Type B pancreatic cell (in vitro differentiated cells): ENCODE measurements at regions not wholly inside any gene's neighbourhood (a gene's known extent, or its start where the extent isn't known, plus 50 kb on each side); places are given as distances from the start of the nearest gene placed in this dataset.

ENCODE experiments used
- DNase-seq: peaks from one replicate; pipeline ENCODE4 v3.0.0; 2021; ENCODE audit warnings: mixed read lengths; ENCODE audit not compliant: unreplicated experiment; ENCODE audit errors: extremely low spot score
- H3K27ac Mint-ChIP-seq: 2 replicates; pipeline ENCODE4 v1.8.0; 2021; ENCODE audit warnings: mild to moderate bottlenecking, mixed read lengths
- H3K27me3 Mint-ChIP-seq: 2 replicates; pipeline ENCODE4 v1.8.0; 2021; ENCODE audit warnings: mixed read lengths
- H3K36me3 Mint-ChIP-seq: 2 replicates; pipeline ENCODE4 v1.8.0; 2021; ENCODE audit warnings: mixed read lengths
- H3K4me1 Mint-ChIP-seq: one replicate; pipeline ENCODE4 v1.8.0; 2021; ENCODE audit warnings: mixed read lengths; ENCODE audit not compliant: unreplicated experiment
- H3K4me3 Mint-ChIP-seq: 2 replicates; pipeline ENCODE4 v1.8.0; 2021; ENCODE audit warnings: mild to moderate bottlenecking, mixed read lengths
- H3K9me3 Mint-ChIP-seq: 2 replicates; pipeline ENCODE4 v1.8.0; 2021; ENCODE audit warnings: mixed read lengths
- TF ChIP-seq, protein P1 (sequence below): fragments of 200-600 bp; sonication (generic); conservative IDR thresholded peaks from 2 replicates; pipeline ENCODE4 v1.5.0; 2021; ENCODE audit warnings: antibody characterized with exemption, mild to moderate bottlenecking

DNA sequence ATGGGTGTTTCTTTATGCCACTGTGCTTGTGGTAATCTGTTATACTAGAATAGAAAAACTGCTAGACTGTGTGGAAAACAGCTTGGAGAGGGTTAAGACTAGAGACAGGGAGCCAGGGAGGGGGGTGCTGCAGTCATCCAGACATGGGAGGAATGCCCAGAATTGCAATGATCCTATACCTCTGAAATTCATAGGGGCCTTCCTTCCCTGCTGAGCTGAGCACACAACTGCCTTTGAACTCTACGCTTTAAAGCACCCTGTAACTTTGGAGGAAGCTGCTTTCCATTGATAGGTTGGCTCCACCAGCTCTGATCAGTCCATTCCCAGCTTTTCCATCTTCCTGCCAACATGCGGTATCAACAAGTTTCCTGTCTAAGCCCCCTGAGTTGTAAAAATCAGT, 155.9 kb upstream of the RASGEF1B start:
- Mint-ChIP-seq H3K4me1 (peaks cover 19% of the 10 kb centered on the region), H3K4me3 (no peak overlapping the region), H3K9me3 (peaks cover under 1% of the 10 kb centered on the region), H3K27me3 (no peaks in the 10 kb centered on the region), H3K27ac (no peak overlapping the region), H3K36me3 (no peaks in the 10 kb centered on the region)
- TF ChIP-seq, protein P1, sequence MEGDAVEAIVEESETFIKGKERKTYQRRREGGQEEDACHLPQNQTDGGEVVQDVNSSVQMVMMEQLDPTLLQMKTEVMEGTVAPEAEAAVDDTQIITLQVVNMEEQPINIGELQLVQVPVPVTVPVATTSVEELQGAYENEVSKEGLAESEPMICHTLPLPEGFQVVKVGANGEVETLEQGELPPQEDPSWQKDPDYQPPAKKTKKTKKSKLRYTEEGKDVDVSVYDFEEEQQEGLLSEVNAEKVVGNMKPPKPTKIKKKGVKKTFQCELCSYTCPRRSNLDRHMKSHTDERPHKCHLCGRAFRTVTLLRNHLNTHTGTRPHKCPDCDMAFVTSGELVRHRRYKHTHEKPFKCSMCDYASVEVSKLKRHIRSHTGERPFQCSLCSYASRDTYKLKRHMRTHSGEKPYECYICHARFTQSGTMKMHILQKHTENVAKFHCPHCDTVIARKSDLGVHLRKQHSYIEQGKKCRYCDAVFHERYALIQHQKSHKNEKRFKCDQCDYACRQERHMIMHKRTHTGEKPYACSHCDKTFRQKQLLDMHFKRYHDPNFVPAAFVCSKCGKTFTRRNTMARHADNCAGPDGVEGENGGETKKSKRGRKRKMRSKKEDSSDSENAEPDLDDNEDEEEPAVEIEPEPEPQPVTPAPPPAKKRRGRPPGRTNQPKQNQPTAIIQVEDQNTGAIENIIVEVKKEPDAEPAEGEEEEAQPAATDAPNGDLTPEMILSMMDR = no peak
- no peak for DNase-seq

DNA sequence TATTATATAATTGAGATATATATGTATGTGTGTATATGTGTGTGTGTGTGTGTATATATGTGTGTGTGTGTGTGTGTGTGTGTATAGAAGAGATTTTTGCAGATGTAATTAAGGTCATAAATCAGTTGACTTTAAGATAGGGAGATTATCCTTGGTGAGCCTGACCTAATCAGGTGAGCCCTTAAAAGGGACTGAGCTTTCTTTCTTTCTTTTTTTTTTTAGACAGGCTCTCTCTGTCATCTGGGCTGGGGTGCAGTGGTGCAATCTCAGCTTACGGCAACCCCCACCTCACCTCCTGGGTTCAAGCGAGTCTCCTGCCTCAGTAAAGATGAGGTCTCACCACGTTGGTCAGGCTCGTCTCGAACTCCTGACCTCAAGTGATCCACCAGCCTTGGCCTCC, 155.1 kb upstream of the RASGEF1B start:
- no peak overlapping the region for H3K27ac Mint-ChIP-seq
- peaks cover 15% of the 10 kb centered on the region for H3K4me1 Mint-ChIP-seq
- no peaks in the 10 kb centered on the region for H3K27me3 Mint-ChIP-seq
- H3K36me3 Mint-ChIP-seq = no peaks in the 10 kb centered on the region
- DNase-seq = no peak
- no peaks in the 10 kb centered on the region for H3K9me3 Mint-ChIP-seq
- H3K4me3 Mint-ChIP-seq = no peak overlapping the region
- TF ChIP-seq, protein P1 = no peak

- H3K36me3 Mint-ChIP-seq = no peaks in the 10 kb centered on the region
- no peaks in the 10 kb centered on the region for H3K9me3 Mint-ChIP-seq
- no peak overlapping the region for H3K4me3 Mint-ChIP-seq
- peak overlapping the region; percentile 22 for H3K27ac Mint-ChIP-seq
- H3K27me3 Mint-ChIP-seq = no peaks in the 10 kb centered on the region
- H3K4me1 Mint-ChIP-seq = peaks cover 11% of the 10 kb centered on the region
- no peak for DNase-seq
- TF ChIP-seq, protein P1 = no peak
Measured at GRCh38 chr4:81625422-81626417, 154.0 kb upstream of the RASGEF1B start.

DNA sequence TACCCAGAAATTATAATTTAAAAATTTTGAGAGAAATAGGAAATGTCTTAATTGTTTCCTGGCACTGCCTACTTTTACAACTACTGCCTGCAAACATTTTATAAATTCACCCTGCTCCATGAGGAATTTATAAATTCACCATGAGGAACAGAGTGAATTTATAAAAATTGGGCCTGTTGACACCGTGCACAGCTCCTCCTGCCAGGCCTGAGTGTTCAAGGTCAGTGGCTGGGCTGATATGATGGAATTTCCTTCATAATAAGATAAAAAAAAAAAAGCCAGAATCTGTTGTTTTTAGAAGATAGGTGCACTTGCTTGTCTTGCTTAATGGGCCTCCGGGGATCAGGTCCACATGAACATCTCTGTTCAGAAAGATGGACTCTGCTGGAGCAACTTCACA, 151.7 kb upstream of the RASGEF1B start:
- no peak overlapping the region for H3K27ac Mint-ChIP-seq
- H3K4me1 Mint-ChIP-seq = peaks cover 11% of the 10 kb centered on the region
- H3K9me3 Mint-ChIP-seq = no peaks in the 10 kb centered on the region
- TF ChIP-seq, protein P1 = no peak
- no peak for DNase-seq
- no peaks in the 10 kb centered on the region for H3K27me3 Mint-ChIP-seq
- no peak overlapping the region for H3K4me3 Mint-ChIP-seq
- H3K36me3 Mint-ChIP-seq = no peaks in the 10 kb centered on the region

GRCh38 chr4:81622474-81623184, 150.9 kb upstream of the RASGEF1B start:
- DNase-seq = no peak
- Mint-ChIP-seq H3K27me3 (no peaks in the 10 kb centered on the region), H3K9me3 (no peaks in the 10 kb centered on the region), H3K4me3 (no peak overlapping the region), H3K4me1 (peaks cover 11% of the 10 kb centered on the region), H3K36me3 (no peaks in the 10 kb centered on the region), H3K27ac (no peak overlapping the region)
- TF ChIP-seq, protein P1 = no peak
